Testis (tissue), 2 donors: ENCODE measurements at regions not wholly inside any gene's neighbourhood (a gene's known extent, or its start where the extent isn't known, plus 50 kb on each side); places are given as distances from the start of the nearest gene placed in this dataset.

Experiments
- DNase-seq: peaks from one replicate; pipeline ENCODE4 v3.0.0-alpha.2; 2019
- H3K27ac ChIP-seq, 2 donors: fragments of 200-600 bp; sonication (generic); one replicate each; pipeline ENCODE4 v1.5.1; 2019
- H3K27me3 ChIP-seq: fragments of 200-600 bp; sonication (generic); one replicate; pipeline ENCODE4 v1.5.1; 2019
- H3K36me3 ChIP-seq: fragments of 200-600 bp; sonication (generic); one replicate; pipeline ENCODE4 v1.5.1; 2017; ENCODE audit warnings: low read depth; ENCODE audit errors: missing control alignments
- H3K4me1 ChIP-seq: fragments of 200-600 bp; sonication (generic); one replicate; pipeline ENCODE4 v1.5.1; 2019
- H3K4me3 ChIP-seq, 2 donors: fragments of 200-600 bp; sonication (generic); one replicate each; pipeline ENCODE4 v1.5.1; 2017 to 2019
- H3K9me3 ChIP-seq: fragments of 200-600 bp; sonication (generic); one replicate; pipeline ENCODE4 v1.5.1; 2017
- POLR2A ChIP-seq: fragments of 450-650 bp; IDR thresholded peaks from one replicate; pipeline ENCODE4 v1.6.1; 2017; ENCODE audit warnings: antibody characterized with exemption, mild to moderate bottlenecking, moderate library complexity
- WGBS, 2 donors: methylation state at CpG; one replicate each; pipeline ENCODE4 v1.1.5; 2018; 5-methylcytosine and 5-hydroxymethylcytosine counted together
- intact Hi-C: fragments of 100-400 bp; cut with DNase I; formaldehyde crosslinking; loops from one replicate; pipeline ENCODE4 v1.15.1; 2023; ENCODE audit warnings: low total_unique reads
- TF ChIP-seq, protein P1 (sequence below), 3 experiments: fragments of 450-650 bp in 2 of 3; fragments of 200-600 bp in 1 of 3; sonication (generic) in 1 of 3; IDR thresholded peaks; one replicate each; pipeline ENCODE4 v1.5.1; 2016 to 2019; ENCODE audit warnings: antibody characterized with exemption in 3 of 3, mild to moderate bottlenecking in 2 of 3, moderate library complexity in 1 of 3

DNA sequence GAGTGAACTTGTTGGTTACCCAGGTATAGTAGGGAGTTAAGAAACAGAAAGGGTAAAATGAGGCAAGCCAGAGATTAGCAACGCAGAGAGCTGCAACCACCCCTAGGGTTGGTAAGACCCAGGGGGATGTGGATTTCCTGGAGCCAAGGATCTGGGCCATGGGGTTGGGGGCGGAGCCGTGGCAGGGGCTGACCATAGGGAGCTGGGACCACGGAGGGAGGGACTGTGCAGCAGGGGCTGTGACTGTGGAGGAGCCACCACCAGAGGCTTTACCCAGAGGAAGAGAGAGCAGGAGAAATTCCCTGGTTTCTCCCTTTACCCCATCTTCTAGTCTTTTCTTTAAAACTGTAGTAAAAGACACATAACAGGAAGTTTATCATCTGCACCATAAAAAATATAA is 58.6 kb upstream of the BAIAP2L1 start:
- no peak for DNase-seq
- no peak overlapping the region for H3K4me3 ChIP-seq
- H3K27me3 ChIP-seq = no peaks in the 10 kb centered on the region
- no peaks in the 10 kb centered on the region for H3K36me3 ChIP-seq
- no peaks in the 10 kb centered on the region for H3K9me3 ChIP-seq
- H3K4me1 ChIP-seq = no peaks in the 10 kb centered on the region
- H3K27ac ChIP-seq = no peak overlapping the region
- intact Hi-C loops = no loop called here
- WGBS, 2 donors = 39 to 47% methylated on average over 4 of the region's 4 CpGs
- no peak for TF ChIP-seq POLR2A
- TF ChIP-seq, protein P1, sequence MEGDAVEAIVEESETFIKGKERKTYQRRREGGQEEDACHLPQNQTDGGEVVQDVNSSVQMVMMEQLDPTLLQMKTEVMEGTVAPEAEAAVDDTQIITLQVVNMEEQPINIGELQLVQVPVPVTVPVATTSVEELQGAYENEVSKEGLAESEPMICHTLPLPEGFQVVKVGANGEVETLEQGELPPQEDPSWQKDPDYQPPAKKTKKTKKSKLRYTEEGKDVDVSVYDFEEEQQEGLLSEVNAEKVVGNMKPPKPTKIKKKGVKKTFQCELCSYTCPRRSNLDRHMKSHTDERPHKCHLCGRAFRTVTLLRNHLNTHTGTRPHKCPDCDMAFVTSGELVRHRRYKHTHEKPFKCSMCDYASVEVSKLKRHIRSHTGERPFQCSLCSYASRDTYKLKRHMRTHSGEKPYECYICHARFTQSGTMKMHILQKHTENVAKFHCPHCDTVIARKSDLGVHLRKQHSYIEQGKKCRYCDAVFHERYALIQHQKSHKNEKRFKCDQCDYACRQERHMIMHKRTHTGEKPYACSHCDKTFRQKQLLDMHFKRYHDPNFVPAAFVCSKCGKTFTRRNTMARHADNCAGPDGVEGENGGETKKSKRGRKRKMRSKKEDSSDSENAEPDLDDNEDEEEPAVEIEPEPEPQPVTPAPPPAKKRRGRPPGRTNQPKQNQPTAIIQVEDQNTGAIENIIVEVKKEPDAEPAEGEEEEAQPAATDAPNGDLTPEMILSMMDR (IDR thresholded peaks at IDR 0.05) = no peak

DNA sequence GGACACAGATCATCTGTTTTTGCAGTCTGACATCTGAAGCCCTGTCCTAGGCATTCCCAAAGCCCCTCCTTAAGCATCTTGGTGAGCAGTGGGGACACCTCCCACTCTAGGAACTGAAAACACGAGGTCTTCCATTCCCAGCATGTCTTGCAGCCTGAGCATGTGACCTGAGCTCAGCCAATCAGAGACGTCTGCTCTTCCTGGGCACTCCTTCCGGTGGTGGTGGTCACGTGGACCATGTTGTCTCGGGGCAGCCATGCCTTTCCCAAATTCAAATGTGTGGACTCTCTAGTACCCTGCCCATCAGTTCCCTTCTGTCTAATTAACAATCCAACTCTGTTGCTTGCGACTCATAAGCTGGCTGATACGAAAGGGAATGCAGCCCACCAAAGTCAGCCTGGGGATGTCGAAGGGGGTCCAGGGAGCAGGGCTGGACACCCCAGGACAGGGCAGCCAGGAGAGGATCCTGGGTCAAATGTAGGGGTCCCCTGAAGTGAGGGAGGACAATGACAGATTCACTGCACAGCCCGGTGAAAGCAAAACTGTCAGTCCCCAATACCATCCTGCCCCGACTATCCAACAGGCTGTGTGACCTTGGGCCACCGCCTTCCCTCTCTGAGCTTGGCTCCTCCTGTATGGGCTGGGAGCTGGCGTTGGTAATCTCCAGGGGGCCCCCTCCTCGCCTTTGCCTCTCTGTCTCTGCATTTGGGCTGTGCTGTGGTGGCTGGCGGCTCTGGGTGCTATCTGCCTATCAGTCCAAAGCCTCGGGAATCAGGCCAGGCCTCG is 57.4 kb upstream of the BAIAP2L1 start:
- Histone ChIP-seq H3K4me1 (no peaks in the 10 kb centered on the region), H3K36me3 (no peaks in the 10 kb centered on the region), H3K4me3 (peak overlapping the region; percentile 5 to 7), H3K27me3 (no peaks in the 10 kb centered on the region), H3K27ac (no peak overlapping the region), H3K9me3 (no peaks in the 10 kb centered on the region)
- intact Hi-C loops = no loop called here
- WGBS, 2 donors = 57 to 58% methylated on average over 14 to 16 of the region's 16 CpGs
- TF ChIP-seq POLR2A = no peak
- TF ChIP-seq, protein P1 (IDR thresholded peaks at IDR 0.05) = no peak
- peak; percentile 73 for DNase-seq

DNA sequence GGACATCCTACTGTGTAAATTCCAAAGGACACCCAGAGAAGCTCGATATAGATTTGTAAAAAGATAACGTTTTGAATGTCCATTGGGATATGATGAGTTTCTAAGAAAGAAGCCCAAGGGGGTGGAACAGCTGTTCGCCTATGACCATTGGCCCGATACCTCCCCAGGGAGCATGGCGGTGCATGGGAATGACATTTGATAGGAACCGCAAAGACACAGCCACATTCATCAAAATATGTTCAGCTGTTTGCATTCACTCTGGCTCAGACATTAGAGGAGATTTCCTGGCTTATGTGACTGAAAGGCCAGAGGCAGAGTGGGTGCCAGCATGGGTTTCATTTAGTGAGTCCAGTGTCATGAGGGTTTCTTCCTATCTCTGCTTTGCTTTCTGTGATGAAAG is 56.0 kb upstream of the BAIAP2L1 start:
- DNase-seq = no peak
- Histone ChIP-seq H3K27me3 (no peaks in the 10 kb centered on the region), H3K36me3 (no peaks in the 10 kb centered on the region), H3K9me3 (no peaks in the 10 kb centered on the region), H3K27ac (no peak overlapping the region), H3K4me1 (no peaks in the 10 kb centered on the region), H3K4me3 (no peak overlapping the region)
- 77 to 82% methylated on average over 6 of the region's 6 CpGs for WGBS, 2 donors
- intact Hi-C loops = no loop called here
- TF ChIP-seq POLR2A = no peak
- TF ChIP-seq, protein P1 (IDR thresholded peaks at IDR 0.05) = no peak

DNA sequence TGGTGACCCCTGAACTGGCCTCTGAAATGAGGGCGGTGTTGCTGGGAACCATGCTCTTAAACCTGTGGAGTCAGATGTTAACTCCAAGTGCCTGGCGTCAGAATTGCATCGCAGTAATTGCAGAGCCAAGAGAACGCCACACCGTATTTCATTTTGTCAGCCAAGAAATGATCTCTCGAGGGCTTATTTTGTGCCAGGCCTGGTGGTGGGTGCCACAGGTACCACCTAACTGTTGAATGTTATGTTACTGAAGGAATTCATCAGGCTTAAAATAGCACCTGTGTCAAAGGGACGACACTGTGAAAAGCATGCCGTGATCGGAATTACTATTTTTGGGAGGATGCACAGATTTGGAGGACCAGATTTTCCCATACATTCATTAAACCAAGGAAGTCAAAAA is 51.9 kb upstream of the BAIAP2L1 start:
- no peak overlapping the region for H3K4me3 ChIP-seq
- no peaks in the 10 kb centered on the region for H3K36me3 ChIP-seq
- H3K4me1 ChIP-seq = no peaks in the 10 kb centered on the region
- H3K9me3 ChIP-seq = no peaks in the 10 kb centered on the region
- TF ChIP-seq POLR2A = no peak
- TF ChIP-seq, protein P1 (IDR thresholded peaks at IDR 0.05) = no peak
- no peak overlapping the region for H3K27ac ChIP-seq
- WGBS, 2 donors = 91% methylated on average over 9 of the region's 9 CpGs
- no peak for DNase-seq
- intact Hi-C loops = no loop called here
- H3K27me3 ChIP-seq = no peaks in the 10 kb centered on the region
